ENCODE measurements at regions not wholly inside any gene's neighbourhood (a gene's known extent, or its start where the extent isn't known, plus 50 kb on each side); places are given as distances from the start of the nearest gene placed in this dataset.

DNA sequence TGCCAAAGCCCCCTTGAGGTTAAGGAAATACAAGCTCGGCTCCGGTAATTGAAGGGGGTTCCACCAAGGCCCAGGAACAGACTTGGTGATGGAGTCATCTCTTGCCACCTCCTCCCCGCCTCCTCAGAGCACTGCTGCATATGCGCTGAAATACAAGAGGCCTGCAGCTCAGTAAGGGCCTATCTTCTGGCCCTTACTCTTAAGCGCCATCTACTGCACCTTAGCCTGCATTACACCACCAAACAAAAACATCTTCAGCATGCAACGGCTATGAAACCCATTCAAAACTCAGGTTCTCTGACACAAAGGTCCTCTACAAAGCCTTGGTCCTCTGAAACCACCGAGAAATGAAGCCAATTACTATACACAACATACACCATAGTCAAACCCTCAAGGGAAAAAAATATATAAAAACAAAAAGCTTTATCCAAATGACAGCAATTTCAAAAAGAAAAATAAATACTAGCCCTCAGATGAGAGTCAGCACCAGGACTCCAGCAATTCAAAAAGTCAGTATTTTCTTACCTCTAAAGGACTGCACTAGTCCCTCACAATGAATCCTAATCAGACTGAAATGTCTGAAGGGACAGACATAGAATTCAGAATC is 176.8 kb upstream of the TBX20 start:
- H3K4me3 ChIP-seq (ENCODE audit: insufficient read depth, low read depth, low read length), result no peak overlapping the region
- no peak overlapping the region for H4K91ac ChIP-seq (ENCODE audit: insufficient read depth, low read depth, low read length)
- no peak overlapping the region for H2AK5ac ChIP-seq (ENCODE audit: low read depth, low read length)
- no peak overlapping the region for H2BK15ac ChIP-seq (ENCODE audit: low read depth, low read length)
- no peak overlapping the region for H2BK5ac ChIP-seq (ENCODE audit: low read depth, low read length, poor library complexity, severe bottlenecking)
- no peak overlapping the region for H4K5ac ChIP-seq (ENCODE audit: low read depth, low read length)
- TF ChIP-seq RAD21 (IDR thresholded peaks at IDR 0.05; ENCODE audit: low read length) (0 out of 2 replicates have a peak, but pooled peaks have one; percentile 21), USF2 (IDR thresholded peaks at IDR 0.05; ENCODE audit: low read depth, low read length) (no peak), SMC3 (IDR thresholded peaks at IDR 0.05; ENCODE audit: low read depth, low read length) (peak; percentile 30), FOS (IDR thresholded peaks at IDR 0.05; ENCODE audit: low read depth, low read length) (no peak), RCOR1 (IDR thresholded peaks at IDR 0.05; ENCODE audit: insufficient replicate concordance, low read length) (no peak), MAZ (IDR thresholded peaks at IDR 0.05; ENCODE audit: borderline replicate concordance, low read depth, low read length) (no peak), CEBPB (IDR thresholded peaks at IDR 0.05; ENCODE audit: low read depth, low read length) (no peak)
- TF ChIP-seq, protein P1, sequence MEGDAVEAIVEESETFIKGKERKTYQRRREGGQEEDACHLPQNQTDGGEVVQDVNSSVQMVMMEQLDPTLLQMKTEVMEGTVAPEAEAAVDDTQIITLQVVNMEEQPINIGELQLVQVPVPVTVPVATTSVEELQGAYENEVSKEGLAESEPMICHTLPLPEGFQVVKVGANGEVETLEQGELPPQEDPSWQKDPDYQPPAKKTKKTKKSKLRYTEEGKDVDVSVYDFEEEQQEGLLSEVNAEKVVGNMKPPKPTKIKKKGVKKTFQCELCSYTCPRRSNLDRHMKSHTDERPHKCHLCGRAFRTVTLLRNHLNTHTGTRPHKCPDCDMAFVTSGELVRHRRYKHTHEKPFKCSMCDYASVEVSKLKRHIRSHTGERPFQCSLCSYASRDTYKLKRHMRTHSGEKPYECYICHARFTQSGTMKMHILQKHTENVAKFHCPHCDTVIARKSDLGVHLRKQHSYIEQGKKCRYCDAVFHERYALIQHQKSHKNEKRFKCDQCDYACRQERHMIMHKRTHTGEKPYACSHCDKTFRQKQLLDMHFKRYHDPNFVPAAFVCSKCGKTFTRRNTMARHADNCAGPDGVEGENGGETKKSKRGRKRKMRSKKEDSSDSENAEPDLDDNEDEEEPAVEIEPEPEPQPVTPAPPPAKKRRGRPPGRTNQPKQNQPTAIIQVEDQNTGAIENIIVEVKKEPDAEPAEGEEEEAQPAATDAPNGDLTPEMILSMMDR (conservative IDR thresholded peaks at IDR 0.05; ENCODE audit: low read depth, low read length), result peak; percentile 34; the same call in 1 of the 2 replicates
- H3K36me3 ChIP-seq (ENCODE audit: control insufficient read depth, insufficient read depth, low read length), result no peaks in the 10 kb centered on the region
- intact Hi-C loops (cut with micrococcal nuclease) (no loop called here), in situ Hi-C loops (cut with MboI; ENCODE audit: low sequenced_read_pairs) (no loop called here), dilution Hi-C loops (cut with HindIII; ENCODE audit: low sequenced_read_pairs, unreplicated experiment) (no loop called here)
- H2AFZ ChIP-seq (replicated peaks; ENCODE audit: low read length, poor library complexity), result no peak overlapping the region
- H3K18ac ChIP-seq (ENCODE audit: low read depth, low read length), result no peak overlapping the region
- H2AK9ac ChIP-seq (replicated peaks; ENCODE audit: low read depth, low read length, poor library complexity), result no peak overlapping the region
- H3K56ac ChIP-seq (ENCODE audit: extremely low read depth, insufficient read depth, low read length), result no peak overlapping the region
- H3K9me3 ChIP-seq (ENCODE audit: control insufficient read depth, insufficient read depth, low read length), result no peaks in the 10 kb centered on the region
- no peaks in the 10 kb centered on the region for H4K20me1 ChIP-seq (ENCODE audit: insufficient read depth, low read length)
- BruUV-seq (replicated peaks), result no TSS peak
- no peak overlapping the region for H2BK120ac ChIP-seq (ENCODE audit: low read depth, low read length)
- no peak overlapping the region for H4K8ac ChIP-seq (ENCODE audit: low read depth in 2 of 2, low read length in 2 of 2)
- no peaks in the 10 kb centered on the region for H3K79me1 ChIP-seq (ENCODE audit: low read depth in 1 of 2, low read length in 2 of 2)
- ChIA-PET CTCF (no interaction called here), POLR2A (ENCODE audit: unreplicated experiment) (no interaction called here)
- H3K23ac ChIP-seq (ENCODE audit: low read depth, low read length), result no peak overlapping the region
- H3K4me2 ChIP-seq (ENCODE audit: low read depth, low read length), result no peak overlapping the region
- H3K4ac ChIP-seq (ENCODE audit: low read depth, low read length), result no peak overlapping the region
- 50% methylated on average over 2 of the region's 7 CpGs; no CpG with 5 or more reads in 1 of the 2 experiments for WGBS, 2 experiments (ENCODE audit: extremely low coverage in 2 of 2, insufficient read length in 1 of 2)
- ATAC-seq (ENCODE audit: low read depth) (no peak), DNase-seq (no peak)
- H2BK20ac ChIP-seq (ENCODE audit: low read depth, low read length), result no peak overlapping the region
- no peak overlapping the region for H3K14ac ChIP-seq (replicated peaks; ENCODE audit: low read depth, low read length)
- H3K27me3 ChIP-seq (ENCODE audit: control insufficient read depth, insufficient read depth, low read length), result no peaks in the 10 kb centered on the region
- no peaks in the 10 kb centered on the region for H3K9me1 ChIP-seq (ENCODE audit: insufficient read depth, low read length)
- no peaks in the 10 kb centered on the region for H3K4me1 ChIP-seq (ENCODE audit: control insufficient read depth, insufficient read depth, low read length)
- H3K9ac ChIP-seq (ENCODE audit: low read depth, low read length), result no peak overlapping the region
- H3K27ac ChIP-seq (ENCODE audit: insufficient read depth, low read length), result no peak overlapping the region

Measured in IMR-90 (cell line).